ENCODE measurements at regions not wholly inside any gene's neighbourhood (a gene's known extent, or its start where the extent isn't known, plus 50 kb on each side); places are given as distances from the start of the nearest gene placed in this dataset.

- Histone ChIP-seq H3K4me1 (ENCODE audit: control insufficient read depth, extremely low read depth, insufficient read depth, low read length) (no peaks in the 10 kb centered on the region), H3K4me2 (ENCODE audit: insufficient read depth, low read length) (no peak overlapping the region), H3K79me2 (ENCODE audit: control insufficient read depth, insufficient read depth, low read length) (no peaks in the 10 kb centered on the region), H3K9ac (replicated peaks; ENCODE audit: extremely low read depth, insufficient read depth, low read length) (no peak overlapping the region), H2AFZ (ENCODE audit: low read depth, low read length) (no peak overlapping the region), H3K36me3 (ENCODE audit: control insufficient read depth in 2 of 2, extremely low read depth in 1 of 2, insufficient read depth in 2 of 2, low read length in 2 of 2) (no peaks in the 10 kb centered on the region), H3K9me1 (replicated peaks; ENCODE audit: control insufficient read depth, extremely low read depth, insufficient read depth, low read length) (no peaks in the 10 kb centered on the region), H3K4me3 (replicated peaks in 1 of 3; ENCODE audit: insufficient read depth in 1 of 3, low read depth in 1 of 3, low read length in 3 of 3) (no peak overlapping the region), H3K9me3 (replicated peaks; ENCODE audit: control insufficient read depth, insufficient read depth, low read length) (no peaks in the 10 kb centered on the region), H3K27ac (ENCODE audit: insufficient read depth, low read depth, low read length) (no peak overlapping the region), H4K20me1 (replicated peaks; ENCODE audit: control insufficient read depth, extremely low read depth, insufficient read depth, low read length) (no peaks in the 10 kb centered on the region), H3K27me3 (ENCODE audit: control insufficient read depth in 2 of 2, insufficient read depth in 2 of 2, low read length in 2 of 2) (no peaks in the 10 kb centered on the region)
- dilution Hi-C loops (cut with MboI; ENCODE audit: extremely low pct_ligation_motif_present, low sequenced_read_pairs) = no loop called here
- TF ChIP-seq MYC (IDR thresholded peaks at IDR 0.05; ENCODE audit: low read depth, low read length) (no peak), FOS (IDR thresholded peaks at IDR 0.05; ENCODE audit: borderline replicate concordance, insufficient read depth, low read length) (no peak), CTCF (IDR thresholded peaks at IDR 0.05; ENCODE audit: extremely low read depth in 1 of 2, insufficient read depth in 1 of 2, low read depth in 1 of 2, low read length in 2 of 2) (no peak), EZH2 (IDR thresholded peaks at IDR 0.05; ENCODE audit: borderline replicate concordance, low read depth, low read length, severe bottlenecking) (no peak), POLR2AphosphoS5 (IDR thresholded peaks at IDR 0.05; ENCODE audit: insufficient read depth, low read depth, low read length) (no peak), JUN (IDR thresholded peaks at IDR 0.05; ENCODE audit: borderline replicate concordance, insufficient read depth, insufficient read length, low read depth) (no peak), POLR2A (IDR thresholded peaks at IDR 0.05; ENCODE audit: low read depth, low read length) (no peak), GATA2 (IDR thresholded peaks at IDR 0.05; ENCODE audit: insufficient read depth, insufficient read length, low read depth, low read length) (no peak), MAX (IDR thresholded peaks at IDR 0.05; ENCODE audit: insufficient read depth, insufficient read length) (no peak)
- ChIA-PET CTCF (no interaction called here), POLR2A (no interaction called here)
- intact Hi-C loops (cut with micrococcal nuclease) = no loop called here
- FAIRE-seq (no peak), DNase-seq (ENCODE audit: low read depth, low spot score) (no peak)
- no TSS peak for BruUV-seq (replicated peaks)
Observed at GRCh38 chr10:125294109-125294508, 133.7 kb upstream of the CTBP2 start.
